Panc1 (cell line): ENCODE measurements at regions not wholly inside any gene's neighbourhood (a gene's known extent, or its start where the extent isn't known, plus 50 kb on each side); places are given as distances from the start of the nearest gene placed in this dataset.

Experiments used
- ATAC-seq: fragments of 200-7000 bp; cut with Tn5 transposase; 2 replicates; pipeline ENCODE4 v1.9.1; 2020; ENCODE audit warnings: mild to moderate bottlenecking, moderate library complexity
- BruUV-seq: library from RNA; stranded (reverse); fragments of 400-500 nt; replicated peaks from 2 replicates; lab custom pipeline; 2021; lab: Mats Ljungman, UMichigan
- CTCF ChIA-PET: fragments of 300-600 bp; sonication (Branson Sonifier 250); formaldehyde crosslinking; loops from one replicate; lab custom pipeline; 2022; ENCODE audit warnings: antibody characterized with exemption; lab: Charles Lee
- POLR2A ChIA-PET: fragments of 300-600 bp; sonication (Branson Sonifier 250); formaldehyde crosslinking; loops from one replicate; lab custom pipeline; 2022; ENCODE audit warnings: antibody characterized with exemption; lab: Charles Lee
- DNase-seq: peaks from one replicate; pipeline ENCODE4 v3.0.0-alpha.2; 2010; ENCODE audit warnings: low read depth, low spot score
- H3K27ac ChIP-seq: 2 replicates; pipeline ENCODE4 v1.5.1; 2011; ENCODE audit warnings: mild to moderate bottlenecking, low read length, inconsistent platforms
- H3K27me3 ChIP-seq: fragments of 200-500 bp; sonication (Bioruptor generic); 2 replicates; pipeline ENCODE4 v1.6.0; 2014; ENCODE audit warnings: low read length, inconsistent platforms; ENCODE audit not compliant: control insufficient read depth, insufficient read depth
- H3K36me3 ChIP-seq: fragments of 200-500 bp; sonication (Bioruptor generic); 2 replicates; pipeline ENCODE4 v1.5.1; 2014; ENCODE audit warnings: inconsistent platforms, mild to moderate bottlenecking, low read length, moderate library complexity; ENCODE audit not compliant: control insufficient read depth, insufficient read depth
- H3K4me1 ChIP-seq: 2 replicates; pipeline ENCODE4 v1.5.1; 2011; ENCODE audit warnings: inconsistent platforms, mild to moderate bottlenecking, low read length, moderate library complexity; ENCODE audit not compliant: control insufficient read depth, insufficient read depth
- H3K4me3 ChIP-seq, 2 experiments: 2 replicates each; pipeline ENCODE4 v1.5.1; 2011 to 2012; ENCODE audit warnings: low read depth in 2 of 2, low read length in 2 of 2, mild to moderate bottlenecking in 2 of 2, inconsistent platforms in 1 of 2, moderate library complexity in 1 of 2
- H3K9me3 ChIP-seq: fragments of 200-500 bp; sonication (Bioruptor generic); 2 replicates; pipeline ENCODE4 v1.5.1; 2014; ENCODE audit warnings: low read depth, mild to moderate bottlenecking, inconsistent platforms, low read length, moderate library complexity; ENCODE audit not compliant: control insufficient read depth, insufficient read depth
- CTCF ChIP-seq: fragments of 450-650 bp; IDR thresholded peaks from 2 replicates; pipeline ENCODE4 v1.5.1; 2017; ENCODE audit warnings: mild to moderate bottlenecking
- POLR2AphosphoS5 ChIP-seq: IDR thresholded peaks from 2 replicates; pipeline ENCODE4 v1.6.1; 2012; ENCODE audit warnings: mild to moderate bottlenecking, low read depth, low read length, moderate library complexity
- SIN3A ChIP-seq: IDR thresholded peaks from 2 replicates; pipeline ENCODE4 v1.6.1; 2012; ENCODE audit warnings: low read depth, mild to moderate bottlenecking, low read length, moderate library complexity, borderline replicate concordance; ENCODE audit not compliant: insufficient read depth
- TCF7L2 ChIP-seq: IDR thresholded peaks from 2 replicates; pipeline ENCODE4 v1.6.1; 2011; ENCODE audit warnings: mild to moderate bottlenecking, low read depth, low read length, inconsistent platforms
- in situ Hi-C: cut with HindIII; loops from 2 replicates; pipeline ENCODE4 v1.10.0; 2016; ENCODE audit warnings: low sequenced_read_pairs, low pct_unique_long_range_greater_than_20kb
- intact Hi-C: fragments of 100-400 bp; cut with micrococcal nuclease; formaldehyde crosslinking; loops from one replicate; pipeline ENCODE4 v1.10.0; 2022; ENCODE audit not compliant: unreplicated experiment
- TF ChIP-seq, protein P1 (sequence below), 2 experiments: IDR thresholded peaks; 2 replicates each; pipeline ENCODE4 v1.6.1; 2011 to 2012; ENCODE audit warnings: low read depth in 2 of 2, control low read depth in 1 of 2, low read length in 1 of 2, mild to moderate bottlenecking in 1 of 2, moderate library complexity in 1 of 2; ENCODE audit not compliant: insufficient read depth in 1 of 2

DNA sequence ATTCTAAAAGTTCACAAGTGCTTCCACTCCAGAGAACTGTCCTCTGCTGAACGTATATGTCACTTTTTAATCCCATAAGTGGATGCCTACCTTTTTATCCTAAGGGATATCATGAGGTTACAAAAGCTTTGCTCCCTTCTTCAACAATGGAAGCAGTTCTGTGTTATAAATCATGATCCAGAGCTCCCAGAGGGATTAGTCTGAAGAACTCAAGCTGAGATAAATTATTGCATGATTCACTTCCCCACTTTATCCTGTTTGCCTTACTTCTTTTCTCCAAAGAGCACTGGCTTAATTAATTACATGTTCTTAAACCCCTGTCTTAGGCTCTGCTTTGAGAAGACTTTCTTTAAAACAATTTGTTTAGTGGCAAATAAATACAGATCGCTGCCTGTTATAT lies 246.7 kb downstream of the PCDH17 start:
- TF ChIP-seq POLR2AphosphoS5 (no peak), CTCF (no peak), TCF7L2 (no peak), SIN3A (no peak)
- TF ChIP-seq, protein P1, sequence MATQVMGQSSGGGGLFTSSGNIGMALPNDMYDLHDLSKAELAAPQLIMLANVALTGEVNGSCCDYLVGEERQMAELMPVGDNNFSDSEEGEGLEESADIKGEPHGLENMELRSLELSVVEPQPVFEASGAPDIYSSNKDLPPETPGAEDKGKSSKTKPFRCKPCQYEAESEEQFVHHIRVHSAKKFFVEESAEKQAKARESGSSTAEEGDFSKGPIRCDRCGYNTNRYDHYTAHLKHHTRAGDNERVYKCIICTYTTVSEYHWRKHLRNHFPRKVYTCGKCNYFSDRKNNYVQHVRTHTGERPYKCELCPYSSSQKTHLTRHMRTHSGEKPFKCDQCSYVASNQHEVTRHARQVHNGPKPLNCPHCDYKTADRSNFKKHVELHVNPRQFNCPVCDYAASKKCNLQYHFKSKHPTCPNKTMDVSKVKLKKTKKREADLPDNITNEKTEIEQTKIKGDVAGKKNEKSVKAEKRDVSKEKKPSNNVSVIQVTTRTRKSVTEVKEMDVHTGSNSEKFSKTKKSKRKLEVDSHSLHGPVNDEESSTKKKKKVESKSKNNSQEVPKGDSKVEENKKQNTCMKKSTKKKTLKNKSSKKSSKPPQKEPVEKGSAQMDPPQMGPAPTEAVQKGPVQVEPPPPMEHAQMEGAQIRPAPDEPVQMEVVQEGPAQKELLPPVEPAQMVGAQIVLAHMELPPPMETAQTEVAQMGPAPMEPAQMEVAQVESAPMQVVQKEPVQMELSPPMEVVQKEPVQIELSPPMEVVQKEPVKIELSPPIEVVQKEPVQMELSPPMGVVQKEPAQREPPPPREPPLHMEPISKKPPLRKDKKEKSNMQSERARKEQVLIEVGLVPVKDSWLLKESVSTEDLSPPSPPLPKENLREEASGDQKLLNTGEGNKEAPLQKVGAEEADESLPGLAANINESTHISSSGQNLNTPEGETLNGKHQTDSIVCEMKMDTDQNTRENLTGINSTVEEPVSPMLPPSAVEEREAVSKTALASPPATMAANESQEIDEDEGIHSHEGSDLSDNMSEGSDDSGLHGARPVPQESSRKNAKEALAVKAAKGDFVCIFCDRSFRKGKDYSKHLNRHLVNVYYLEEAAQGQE (IDR thresholded peaks at IDR 0.05; ENCODE audit: insufficient read depth in 1 of 2, low read depth in 2 of 2, low read length in 1 of 2), result no peak
- DNase-seq (no peak), ATAC-seq (no peak)
- ChIA-PET POLR2A (no interaction called here), CTCF (no interaction called here)
- Histone ChIP-seq H3K27me3 (no peaks in the 10 kb centered on the region), H3K9me3 (no peaks in the 10 kb centered on the region), H3K27ac (no peak overlapping the region), H3K4me1 (no peaks in the 10 kb centered on the region), H3K4me3 (no peak overlapping the region), H3K36me3 (no peaks in the 10 kb centered on the region)
- no TSS peak for BruUV-seq
- intact Hi-C loops (no loop called here), in situ Hi-C loops (no loop called here)

GRCh38 chr13:57897225-57897624 lies 265.7 kb downstream of the PCDH17 start:
- no peaks in the 10 kb centered on the region for H3K9me3 ChIP-seq
- ChIA-PET POLR2A (interaction anchor here (0.5 kb wide), 1 partner anchor 87 kb away, joined by 3 read pairs; no protein-coding TSS in a partner anchor), CTCF (no interaction called here)
- intact Hi-C loops, result no loop called here
- H3K27me3 ChIP-seq, result no peaks in the 10 kb centered on the region
- no TSS peak for BruUV-seq
- no peak for DNase-seq
- no peaks in the 10 kb centered on the region for H3K4me1 ChIP-seq
- no peak overlapping the region for H3K27ac ChIP-seq
- no peak for ATAC-seq
- in situ Hi-C loops, result no loop called here
- H3K4me3 ChIP-seq, result no peak overlapping the region
- TF ChIP-seq, protein P1 (IDR thresholded peaks at IDR 0.05; ENCODE audit: insufficient read depth in 1 of 2, low read depth in 2 of 2, low read length in 1 of 2), result no peak
- TF ChIP-seq CTCF (no peak), SIN3A (no peak), POLR2AphosphoS5 (no peak), TCF7L2 (no peak)
- no peaks in the 10 kb centered on the region for H3K36me3 ChIP-seq
